GM19438 (cell line): ENCODE measurements at regions not wholly inside any gene's neighbourhood (a gene's known extent, or its start where the extent isn't known, plus 50 kb on each side); places are given as distances from the start of the nearest gene placed in this dataset.

Experiments used
- ATAC-seq: cut with Tn5 transposase; IDR thresholded peaks from one replicate; pipeline ENCODE4 v1.9.1; 2021; ENCODE audit warnings: low read depth; ENCODE audit not compliant: unreplicated experiment

- no peak for ATAC-seq
Measured at GRCh38 chr21:25080661-25081060, 526.6 kb downstream of the MRPL39 start.

- no peak for ATAC-seq
Measured at GRCh38 chr21:25080141-25080540, 527.1 kb downstream of the MRPL39 start.

GRCh38 chr21:25079053-25079452, 528.2 kb downstream of the MRPL39 start:
- ATAC-seq: no peak

GRCh38 chr21:25062061-25062460, 545.2 kb downstream of the MRPL39 start:
- ATAC-seq: peak; percentile 60

DNA sequence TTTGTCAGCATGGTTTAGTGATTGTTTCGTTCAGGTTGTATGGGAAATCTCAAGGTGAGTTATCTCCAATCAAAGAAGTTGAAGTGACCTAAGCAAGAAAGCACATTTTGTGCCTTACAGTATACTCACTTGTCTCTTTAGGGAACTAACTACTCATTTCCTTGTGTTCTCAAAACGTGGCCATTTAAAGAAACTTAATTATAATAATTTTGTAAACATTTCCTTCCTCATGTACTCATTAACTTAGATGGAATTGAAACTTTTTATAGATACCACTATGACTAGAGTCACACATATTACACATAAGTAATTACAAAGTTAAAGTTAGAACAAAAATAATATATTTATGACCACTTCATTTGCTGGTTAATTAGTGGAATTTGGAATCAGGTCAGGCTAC, 552.6 kb downstream of the MRPL39 start:
- ATAC-seq: no peak

- ATAC-seq: peak; percentile 77
Measured at GRCh38 chr21:25039461-25040380, 567.6 kb downstream of the MRPL39 start.

DNA sequence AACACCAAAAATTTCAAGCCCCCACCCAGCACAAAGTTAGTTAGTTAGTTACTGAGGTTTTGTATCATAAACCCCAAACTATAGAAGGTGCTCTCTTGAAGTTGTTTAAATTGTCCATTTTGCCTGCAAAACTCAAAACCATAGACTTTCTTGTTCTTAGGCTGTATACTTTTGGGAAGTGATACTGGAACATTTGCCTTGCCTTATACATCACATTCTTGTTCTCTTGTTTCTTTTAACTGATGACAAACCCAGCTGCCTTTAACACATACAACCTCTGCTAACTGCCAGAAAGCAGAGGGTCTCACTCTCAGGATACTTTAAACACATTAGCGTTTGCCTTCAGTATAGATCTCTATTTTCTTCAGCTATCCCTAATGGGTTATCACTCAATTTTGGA, 570.5 kb downstream of the MRPL39 start:
- no peak for ATAC-seq

DNA sequence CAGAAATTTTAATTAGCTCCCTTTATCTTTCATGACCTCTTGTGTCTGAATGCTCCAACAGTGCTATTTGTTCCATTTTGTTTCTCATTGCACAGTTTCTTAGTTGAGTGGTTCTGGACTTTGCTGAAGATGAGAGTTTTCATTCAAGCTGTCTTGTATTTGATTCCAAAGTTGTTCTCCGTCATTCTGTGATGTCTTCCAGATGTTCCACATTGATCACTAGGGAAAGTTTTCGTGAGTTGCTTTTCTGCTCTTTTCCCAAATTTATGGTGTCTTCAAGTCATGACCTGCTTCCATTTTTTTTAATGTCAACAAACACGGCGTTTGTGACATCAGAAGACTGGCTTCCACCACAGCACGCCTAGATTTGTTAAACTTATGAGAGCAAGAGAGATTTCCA, 575.5 kb downstream of the MRPL39 start:
- ATAC-seq: no peak

DNA sequence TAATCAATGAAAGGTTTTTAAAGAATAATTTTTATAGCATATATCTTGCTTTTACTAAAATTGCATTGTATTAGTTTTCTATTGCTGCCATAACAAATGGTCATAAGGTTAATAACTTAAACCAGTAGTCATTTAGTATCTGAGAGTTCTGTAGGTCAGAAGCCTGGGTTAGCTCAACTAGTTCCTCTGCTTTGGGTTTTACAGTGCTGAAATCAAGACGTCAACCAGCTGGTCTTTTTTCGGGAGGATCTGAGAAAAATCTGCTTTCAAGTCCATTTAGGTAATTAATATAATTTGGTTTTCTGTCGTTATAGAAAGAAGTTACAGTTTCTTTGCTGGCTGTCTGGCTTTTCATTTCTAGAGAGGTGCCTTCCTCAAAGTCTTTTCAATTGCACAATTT, 577.7 kb downstream of the MRPL39 start:
- ATAC-seq: no peak

DNA sequence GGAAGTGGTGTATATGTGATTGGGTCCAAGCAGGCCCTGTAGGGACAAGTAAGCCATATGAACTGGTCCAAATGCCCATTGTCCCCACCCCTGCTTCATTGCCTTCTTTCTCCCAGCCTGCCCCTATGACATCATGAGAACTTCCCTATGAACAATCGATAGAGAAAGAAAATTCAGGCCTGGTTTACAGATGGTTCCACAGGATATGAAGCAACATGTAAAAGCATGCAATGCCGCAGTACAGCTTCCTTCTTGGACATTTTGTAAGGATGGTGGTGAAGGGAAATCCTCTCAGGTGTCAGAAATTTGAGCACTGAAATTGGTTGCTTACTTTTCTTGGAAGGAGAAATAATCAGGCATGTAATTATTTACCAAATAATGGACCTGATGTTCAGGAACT, 581.7 kb downstream of the MRPL39 start:
- no peak for ATAC-seq

DNA sequence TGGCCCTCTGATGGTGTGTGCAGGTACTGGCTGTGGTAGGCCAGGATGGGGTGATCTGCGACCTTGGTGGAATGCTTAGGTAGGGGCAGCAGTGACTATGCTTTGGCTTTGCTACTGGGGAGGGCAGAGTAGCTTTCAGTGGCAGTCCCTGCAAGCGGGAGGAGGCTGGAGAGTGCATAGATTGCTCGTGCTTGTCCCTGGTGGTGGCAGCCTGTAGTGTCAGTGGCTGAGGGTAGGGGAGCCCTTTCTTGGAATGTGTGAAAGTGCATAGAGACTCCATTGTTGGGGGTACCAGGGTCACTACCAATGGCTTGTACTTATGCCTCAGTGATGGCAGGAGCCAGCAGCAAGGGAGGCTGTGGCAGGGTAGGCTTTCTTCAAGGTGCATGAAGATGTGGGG, 582.6 kb downstream of the MRPL39 start:
- no peak for ATAC-seq

DNA sequence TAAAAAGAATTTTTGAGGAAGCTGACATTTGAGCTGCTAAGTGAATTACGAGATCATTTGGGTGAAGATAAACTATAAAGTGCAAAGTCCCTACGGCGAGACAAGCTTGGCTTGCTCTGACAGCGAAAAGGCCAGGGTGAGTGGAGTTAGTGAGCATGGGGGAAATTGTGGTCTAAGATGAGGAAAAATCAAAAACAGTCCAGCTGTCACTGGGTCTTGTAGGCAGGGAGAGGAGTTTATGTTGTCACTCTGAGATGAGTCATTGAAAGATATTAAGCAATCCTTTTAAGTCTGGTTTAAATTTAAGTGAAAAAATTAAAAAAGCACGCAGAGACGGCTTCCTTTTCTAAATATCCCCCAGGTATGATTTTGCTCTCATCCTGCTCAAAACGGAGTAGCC, 601.9 kb downstream of the MRPL39 start:
- no peak for ATAC-seq

DNA sequence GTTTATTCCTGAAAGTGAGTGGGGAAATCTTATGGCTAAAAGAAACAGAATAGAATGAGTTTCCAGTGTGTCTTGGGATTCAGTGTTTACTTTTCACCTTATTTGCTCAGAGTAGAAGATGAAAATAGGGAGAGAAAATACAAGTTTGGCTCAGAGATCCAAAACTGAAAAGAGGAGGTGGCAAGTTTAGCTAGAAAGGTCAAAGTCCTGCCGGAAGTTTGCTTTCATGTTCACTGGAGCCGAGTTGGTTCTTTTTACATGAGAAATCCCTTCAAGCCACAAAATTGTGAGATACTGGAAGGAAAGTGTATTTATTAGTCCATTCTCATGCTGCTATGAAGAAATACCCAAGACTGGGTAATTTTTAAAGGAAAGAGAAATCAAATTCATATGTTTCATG, 604.6 kb downstream of the MRPL39 start:
- ATAC-seq: no peak

DNA sequence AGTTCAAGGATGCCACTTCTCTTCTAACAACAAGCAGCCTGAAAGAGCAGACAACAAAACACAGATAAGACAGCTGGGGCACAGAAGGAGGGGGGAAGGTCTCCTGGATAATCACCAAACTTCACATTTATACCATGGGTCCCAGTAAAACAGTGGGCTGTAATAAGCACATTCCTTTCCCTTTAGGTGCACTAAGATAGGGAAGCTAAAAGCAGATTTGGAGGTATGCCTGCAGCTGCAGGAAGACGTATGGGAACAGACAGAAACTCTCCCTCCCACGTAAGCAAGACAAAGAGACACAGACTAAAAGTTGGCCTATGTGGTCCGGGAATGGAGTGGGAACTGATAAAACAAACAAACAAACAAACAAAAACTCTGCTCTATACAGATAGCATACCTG, 612.1 kb downstream of the MRPL39 start:
- ATAC-seq: no peak

- ATAC-seq: no peak
Measured at GRCh38 chr21:24994717-24995116, 612.6 kb downstream of the MRPL39 start.

DNA sequence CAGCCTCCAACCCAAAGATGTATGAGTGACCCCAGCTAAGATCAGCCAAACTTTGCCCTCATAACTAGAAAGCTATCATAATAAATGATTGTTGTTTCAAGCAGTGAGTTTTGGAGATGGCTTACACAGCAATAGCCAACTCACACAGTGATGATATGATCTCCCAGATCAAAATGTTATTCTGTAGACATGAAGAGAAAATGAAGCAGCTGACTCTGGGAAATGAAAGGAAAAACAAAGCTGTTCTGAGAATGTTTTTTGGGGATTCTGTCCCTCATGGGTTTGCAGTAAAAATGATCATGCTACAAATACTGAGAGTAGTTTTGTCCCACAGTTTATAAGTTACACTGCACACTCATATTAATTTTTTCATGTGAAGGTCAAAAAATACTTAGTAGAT, 617.8 kb downstream of the MRPL39 start:
- ATAC-seq: no peak

DNA sequence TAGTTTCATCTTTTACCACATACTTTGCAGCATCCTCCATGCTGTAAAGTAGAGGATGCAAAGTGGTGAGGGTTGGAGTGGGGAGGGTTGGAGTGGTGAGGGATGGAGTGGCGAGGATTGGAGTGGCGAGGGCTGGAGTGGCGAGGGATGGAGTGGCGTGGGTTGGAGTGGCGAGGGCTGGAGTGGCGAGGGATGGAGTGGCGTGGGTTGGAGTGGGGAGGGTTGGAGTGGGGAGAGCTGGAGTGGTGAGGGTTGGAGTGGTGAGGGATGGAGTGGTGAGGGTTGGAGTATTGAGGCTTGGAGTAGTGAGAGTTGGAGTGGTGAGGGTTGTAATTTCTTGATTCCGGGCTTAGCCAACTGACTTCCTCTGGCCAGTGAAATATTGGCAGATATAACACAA, 618.3 kb downstream of the MRPL39 start:
- no peak for ATAC-seq

DNA sequence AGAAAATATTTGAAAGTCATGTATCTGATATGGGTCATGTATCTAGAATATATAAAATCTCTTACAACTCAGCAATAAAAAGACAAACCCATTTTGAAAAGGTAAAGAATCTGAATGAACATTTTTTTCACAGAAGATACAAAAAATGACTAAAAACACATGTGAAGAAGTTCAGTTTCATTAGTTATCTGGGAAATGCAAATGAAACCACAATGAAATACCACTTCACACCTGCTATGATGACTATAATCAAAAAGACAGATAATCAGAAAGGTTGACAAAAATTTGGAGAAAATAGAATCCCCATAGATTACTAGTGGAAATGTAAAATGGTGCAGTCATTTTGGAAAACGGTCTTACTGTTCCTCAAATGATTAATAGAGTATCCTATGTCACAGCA, 631.0 kb downstream of the MRPL39 start:
- ATAC-seq: no peak

GRCh38 chr21:24969068-24969467, 638.2 kb downstream of the MRPL39 start:
- no peak for ATAC-seq

DNA sequence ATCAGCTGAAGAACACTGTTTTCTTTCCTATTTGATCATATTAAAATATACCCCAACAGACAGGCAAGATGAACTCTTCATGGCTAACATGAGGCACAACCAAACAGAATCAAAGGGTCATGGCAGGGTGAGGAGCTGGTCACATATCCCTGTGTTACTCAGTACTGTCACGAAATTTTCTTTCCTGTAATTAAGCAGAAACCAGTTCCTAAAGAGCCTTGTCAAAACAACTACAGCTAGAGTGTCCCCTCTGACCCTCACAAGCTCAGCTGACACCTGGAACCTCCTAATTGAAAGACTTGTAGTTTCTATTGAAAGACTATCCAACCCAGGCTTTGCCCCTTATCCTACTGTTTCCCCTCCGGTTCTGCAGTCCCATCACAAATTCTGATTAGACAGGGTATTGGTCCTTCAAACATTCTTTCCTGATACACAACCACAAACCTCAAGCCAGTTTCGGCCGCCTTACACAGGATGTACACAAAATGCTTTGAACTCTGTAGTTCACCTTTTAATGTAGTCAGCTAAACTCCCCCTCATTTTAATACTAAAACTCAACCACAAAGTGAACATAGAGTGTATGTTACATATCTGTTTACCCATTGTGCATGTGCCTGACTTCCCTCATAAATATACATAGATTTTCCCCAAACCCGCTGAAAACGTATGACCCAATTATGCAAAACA, 651.9 kb downstream of the MRPL39 start:
- ATAC-seq: peak; percentile 97

DNA sequence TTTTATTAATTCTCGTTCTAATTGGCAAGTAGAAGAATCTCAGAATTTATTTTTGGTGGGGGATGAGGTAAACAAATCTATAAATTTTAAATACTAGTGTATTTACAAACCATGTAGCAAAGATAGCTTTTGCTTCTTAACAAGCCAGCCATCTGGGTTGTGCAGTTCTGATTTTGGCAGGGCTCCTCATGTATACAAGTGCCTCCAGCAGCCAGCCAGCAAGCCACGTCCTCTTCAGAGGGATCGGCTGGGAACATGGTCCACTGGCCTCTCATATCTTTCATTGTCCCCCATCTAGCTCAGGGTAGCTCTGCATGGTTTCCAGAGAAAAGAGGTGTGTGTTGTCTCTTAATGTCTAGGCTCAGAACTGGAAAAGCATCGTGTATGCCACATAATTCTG, 659.1 kb downstream of the MRPL39 start:
- no peak for ATAC-seq

- no peak for ATAC-seq
Measured at GRCh38 chr21:24945910-24946309, 661.4 kb downstream of the MRPL39 start.
